Fibroblast of skin of right biceps (primary cell): ENCODE measurements at regions not wholly inside any gene's neighbourhood (a gene's known extent, or its start where the extent isn't known, plus 50 kb on each side); places are given as distances from the start of the nearest gene placed in this dataset.

Source experiments
- DNase-seq: peaks from one replicate; pipeline ENCODE4 v3.0.0-alpha.2; 2013

DNA sequence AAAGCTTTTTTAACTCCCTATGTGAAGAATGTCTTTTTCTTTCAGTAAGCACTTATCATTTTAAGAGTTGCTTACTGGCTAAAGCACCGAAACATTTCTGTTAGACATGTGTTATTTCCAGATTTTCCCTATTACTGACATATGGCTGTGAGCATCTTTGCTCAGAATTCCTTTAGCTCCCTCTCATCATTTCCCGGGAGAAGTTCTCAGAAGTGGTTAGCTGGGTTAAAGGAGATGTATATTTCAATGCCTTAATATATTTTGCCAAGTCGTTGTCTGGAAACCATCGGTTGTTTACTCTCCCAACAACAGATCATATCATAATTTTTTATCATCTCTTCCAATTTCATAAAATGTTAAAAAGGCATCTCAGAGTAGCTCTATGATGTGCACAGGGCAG lies 396.5 kb downstream of the OCA2 start:
- DNase-seq = peak; percentile 66

DNA sequence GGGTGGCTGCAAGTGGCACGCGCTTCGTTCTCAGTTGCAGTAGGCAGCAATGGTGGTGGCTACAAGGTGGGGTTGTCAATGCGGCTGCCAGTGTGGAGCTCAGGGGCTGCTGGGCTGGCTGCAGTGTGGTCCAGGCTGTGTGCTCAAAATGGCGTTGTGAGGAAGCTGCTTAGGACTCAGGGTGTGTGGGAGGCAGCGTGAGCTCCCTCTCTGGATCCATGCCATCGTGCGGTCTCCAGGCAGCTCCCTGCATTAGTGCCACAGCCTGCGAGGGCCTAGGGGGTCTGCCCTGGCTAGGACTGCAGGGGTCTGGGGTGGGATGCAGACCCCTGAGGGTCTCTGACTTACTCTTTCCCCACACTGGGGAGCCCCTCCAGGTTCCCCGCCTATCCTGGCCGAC lies 397.2 kb downstream of the OCA2 start:
- DNase-seq = peak; percentile 34

DNA sequence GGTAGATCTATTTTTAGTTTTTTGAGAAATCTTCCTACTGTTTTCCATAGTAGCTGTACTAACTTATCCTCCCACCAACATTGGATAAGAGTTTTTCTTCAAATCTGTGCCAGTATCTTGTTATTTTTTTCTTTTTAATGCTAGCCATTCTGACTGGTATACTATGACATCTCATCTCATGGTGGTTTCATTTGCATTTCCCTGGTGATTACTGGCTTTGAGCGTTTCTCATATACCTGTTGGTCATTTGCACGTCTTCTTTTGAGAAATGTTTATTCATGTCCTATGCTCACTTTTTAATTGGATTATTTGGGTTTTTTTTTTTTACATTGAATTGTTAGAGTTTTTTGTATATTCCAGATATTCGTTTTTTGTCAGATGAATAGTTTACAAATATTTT lies 398.1 kb downstream of the OCA2 start:
- no peak for DNase-seq

DNA sequence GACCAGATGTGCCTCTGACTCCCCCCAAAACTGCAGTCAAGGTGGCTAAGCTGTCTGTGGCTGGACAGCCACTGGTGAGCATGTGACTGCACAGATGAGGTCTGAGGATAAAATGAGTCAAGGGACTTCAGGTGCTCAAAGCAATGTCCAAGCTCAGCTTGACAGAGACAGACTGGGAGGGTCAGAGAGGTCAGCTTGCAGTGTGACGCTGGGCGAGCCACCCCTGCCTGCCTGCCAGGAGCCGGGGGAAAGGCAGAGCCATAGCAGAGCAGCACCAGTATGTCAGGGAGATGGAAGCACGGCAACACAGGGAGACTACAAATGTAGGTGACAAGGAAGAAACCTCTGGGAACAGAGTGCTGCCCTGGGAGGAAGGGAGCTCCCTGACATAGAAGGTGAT lies 399.4 kb downstream of the OCA2 start:
- DNase-seq = no peak

DNA sequence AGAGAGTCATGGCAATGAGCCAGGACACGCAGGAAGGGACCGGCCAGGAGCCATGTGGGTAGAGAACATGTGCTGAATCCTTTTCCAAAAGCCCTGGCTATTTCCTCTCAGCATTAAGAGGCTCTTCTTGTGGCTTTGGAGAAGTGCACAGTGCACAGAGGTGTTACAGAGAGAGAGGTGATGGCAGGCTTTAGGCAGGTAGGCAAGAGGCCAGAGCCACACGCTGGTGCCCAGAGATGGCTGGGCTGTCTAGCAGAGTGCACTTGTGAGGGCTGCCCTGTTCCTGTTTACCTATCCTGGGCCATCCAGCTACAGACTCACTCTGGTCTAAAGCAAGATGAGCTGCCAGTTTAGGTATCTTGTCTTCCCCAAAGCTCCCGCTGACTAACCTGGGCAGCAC lies 402.6 kb downstream of the OCA2 start:
- no peak for DNase-seq

DNA sequence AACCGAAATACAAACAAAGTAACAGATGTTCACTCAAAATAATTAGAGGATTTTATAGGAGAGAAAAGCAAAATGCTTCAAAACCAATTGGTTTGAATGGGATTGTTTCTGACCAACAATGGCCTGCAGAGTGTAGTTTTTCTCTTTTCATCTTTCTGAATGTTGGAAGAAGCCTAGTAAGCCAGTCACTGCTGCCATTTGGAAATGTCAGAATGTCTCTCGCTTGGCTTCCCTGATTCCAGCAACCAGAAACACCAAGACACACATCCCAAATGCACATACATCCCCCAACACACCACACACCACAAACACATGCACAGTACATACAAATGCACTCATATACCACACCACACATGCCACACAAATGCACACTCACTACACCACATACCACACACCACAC lies 403.4 kb downstream of the OCA2 start:
- no peak for DNase-seq

DNA sequence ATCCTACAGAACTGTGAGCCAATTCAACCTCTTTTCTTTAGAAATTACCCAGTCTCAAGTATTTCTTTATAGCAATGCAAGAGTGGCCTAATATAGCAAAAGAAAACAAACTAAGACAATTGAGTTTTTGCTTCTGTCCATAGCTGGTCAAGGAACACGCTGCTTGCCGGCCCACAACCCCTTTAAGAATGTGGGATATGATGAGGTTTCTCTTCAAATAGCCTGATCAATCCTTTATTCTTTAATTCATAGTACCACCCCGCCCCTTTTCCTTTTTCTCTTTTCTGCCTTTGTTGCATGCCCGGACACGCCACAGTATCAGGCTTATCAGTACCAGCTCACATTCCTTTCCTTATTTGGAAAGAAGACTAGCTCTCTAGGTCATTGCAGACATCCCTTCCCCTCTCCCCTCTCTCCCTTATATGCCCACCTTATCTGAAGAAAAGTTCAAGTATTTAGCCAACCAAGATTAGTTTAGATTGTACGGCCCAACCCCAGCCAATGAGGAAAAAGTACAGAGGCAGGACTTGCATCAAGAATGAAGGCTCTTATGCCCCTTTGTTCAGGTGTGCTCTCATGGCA lies 404.5 kb downstream of the OCA2 start:
- DNase-seq = no peak

DNA sequence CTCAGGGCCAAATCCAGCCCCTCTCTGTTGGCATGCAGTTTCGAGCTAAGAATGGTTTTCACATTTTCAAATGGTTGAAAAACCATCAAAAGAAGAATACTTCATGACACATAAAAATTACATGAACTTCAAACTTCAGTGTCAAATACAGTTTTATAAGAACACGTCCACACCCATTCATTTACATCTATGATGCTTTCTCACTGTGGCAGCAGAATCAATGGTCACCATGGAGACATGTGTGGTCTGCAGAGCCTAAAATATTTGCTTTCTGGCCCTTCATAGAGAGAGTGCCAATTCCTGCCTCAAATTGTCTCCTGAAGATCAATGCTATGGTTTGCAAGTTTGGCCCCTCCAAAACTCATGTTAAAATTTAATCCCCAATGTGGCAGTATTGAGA lies 405.8 kb downstream of the OCA2 start:
- DNase-seq = no peak

DNA sequence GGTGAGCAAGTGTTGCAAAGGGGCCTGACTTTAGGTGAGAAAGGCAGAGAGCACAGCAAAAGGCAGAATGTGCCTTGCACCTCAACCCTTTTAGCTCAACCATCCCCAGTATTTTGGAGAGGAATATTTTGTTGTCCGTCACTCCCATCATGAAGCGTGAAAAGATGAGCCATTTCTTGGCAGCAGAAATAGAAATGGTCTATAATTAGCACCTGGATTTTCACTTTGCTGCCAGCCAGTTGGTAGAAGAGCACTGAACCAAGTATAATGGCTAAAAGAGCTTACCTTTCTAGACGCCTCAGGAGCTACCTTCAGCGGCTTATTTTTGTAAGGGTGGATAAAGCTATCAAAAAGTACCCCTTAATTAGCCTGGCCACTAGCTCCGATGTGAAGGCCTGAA lies 406.7 kb downstream of the OCA2 start:
- DNase-seq = no peak

DNA sequence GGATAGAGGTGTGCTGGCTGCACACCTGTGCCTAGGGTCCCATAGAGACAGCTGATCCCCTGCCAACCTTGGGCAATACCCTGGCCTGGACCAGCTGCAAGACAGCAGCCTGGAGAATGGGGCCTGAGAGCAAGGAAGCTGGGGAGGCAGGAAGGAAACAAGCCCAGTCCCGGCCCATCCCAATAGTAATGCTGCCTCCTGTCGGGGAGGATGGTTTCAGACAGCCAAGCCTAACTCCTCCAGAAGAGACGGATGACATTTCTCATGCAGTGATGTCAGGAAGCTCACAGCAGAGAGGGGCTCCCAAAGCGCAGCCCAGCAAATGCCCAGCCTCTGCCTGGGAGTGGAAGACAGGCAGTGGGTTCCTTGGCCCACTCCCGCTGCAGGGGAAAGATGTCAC lies 408.8 kb downstream of the OCA2 start:
- DNase-seq = no peak

DNA sequence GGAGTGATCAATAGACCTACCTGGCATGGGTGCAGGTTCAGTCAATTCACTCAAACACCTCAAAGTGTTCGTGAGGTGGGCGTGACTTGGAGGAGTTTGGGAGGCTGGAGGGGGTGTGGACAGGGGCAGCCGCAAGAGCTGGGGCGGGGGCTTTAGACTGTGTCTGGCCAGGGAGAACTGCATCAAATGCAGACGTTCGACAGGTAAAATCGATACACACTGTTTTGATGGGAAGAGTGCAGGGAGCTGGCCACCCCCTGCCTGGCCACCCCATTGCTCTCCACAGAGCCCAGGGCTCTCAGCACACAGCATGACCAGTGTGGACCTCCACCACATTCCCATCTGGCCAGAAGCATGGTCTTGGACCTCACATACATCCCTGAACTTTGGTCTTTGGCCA lies 412.1 kb downstream of the OCA2 start:
- DNase-seq = no peak

DNA sequence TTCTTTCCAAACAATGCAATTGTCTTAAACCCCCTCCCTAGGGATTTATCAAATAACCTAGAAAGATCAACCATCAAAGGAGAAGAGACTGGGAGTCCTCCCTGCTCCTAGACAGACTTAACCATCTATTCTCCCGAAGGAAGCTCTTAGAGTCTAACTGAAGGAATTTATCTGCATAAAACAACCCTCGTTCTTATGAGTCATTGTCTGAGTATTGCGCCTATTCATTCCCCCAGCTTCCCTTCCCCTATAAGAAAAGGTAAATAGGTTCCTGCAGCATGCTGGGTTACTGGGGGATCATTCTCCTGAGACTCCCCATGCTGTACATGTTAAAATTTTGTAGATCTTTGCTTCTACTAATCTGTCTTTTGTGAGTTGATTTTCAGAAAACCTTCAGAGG lies 412.7 kb downstream of the OCA2 start:
- peak; percentile 84 for DNase-seq

DNA sequence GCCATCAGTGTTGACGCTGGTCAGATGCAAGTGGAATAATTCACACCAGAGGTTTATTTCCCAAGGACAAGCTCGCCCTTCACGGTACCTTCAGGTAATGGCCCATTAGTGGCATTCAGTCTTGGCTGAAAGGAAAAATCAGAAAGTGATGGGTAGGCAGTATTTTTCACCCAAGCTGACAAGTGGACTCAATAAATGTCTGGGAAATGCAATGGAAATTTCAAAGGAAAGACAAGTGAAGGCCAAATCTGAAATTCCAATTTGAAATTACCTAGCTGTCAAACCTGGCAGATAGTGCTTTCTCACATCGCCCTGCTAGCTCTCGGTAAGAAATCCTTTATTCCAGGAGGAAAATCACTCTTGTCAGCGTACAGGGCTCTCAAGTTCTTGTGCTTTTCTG lies 413.5 kb downstream of the OCA2 start:
- DNase-seq = no peak

DNA sequence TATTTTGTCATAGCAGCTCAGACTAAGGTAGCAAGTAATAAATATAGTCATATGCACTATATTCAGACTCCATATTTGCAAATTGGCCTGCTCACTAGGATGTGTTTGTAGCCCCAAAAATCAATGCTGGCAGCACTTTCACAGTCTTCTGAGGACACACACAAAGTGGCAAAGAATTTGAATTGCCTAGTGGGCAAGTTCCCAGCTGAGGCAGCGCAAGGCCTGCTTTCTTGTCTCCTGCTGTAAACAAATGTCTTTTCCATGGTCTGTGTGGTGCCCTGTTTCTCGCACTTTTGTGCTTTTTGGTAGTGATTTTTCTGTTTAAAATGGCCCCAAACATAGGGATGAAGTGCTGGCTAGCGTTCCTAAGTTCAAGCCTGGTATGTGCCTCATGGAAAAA lies 416.0 kb downstream of the OCA2 start:
- no peak for DNase-seq

DNA sequence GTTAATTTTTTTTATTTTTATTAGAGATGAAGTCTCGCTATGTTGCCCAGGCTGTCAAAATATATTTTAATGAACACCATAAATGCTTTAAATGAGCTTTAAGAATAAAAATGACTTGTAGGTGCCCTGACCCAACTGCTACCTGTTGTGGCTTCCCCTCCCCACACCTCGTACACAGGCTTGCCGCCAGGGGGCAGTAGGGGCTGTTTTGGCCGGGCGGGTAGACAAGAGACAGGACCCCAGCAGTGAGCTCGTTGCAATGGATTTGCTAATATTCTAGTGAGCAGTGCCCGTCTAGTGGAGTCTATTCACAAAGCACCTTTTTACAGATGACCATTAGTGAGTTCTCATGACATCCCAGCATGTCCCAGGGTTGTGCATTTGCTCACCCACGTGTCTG lies 418.1 kb downstream of the OCA2 start:
- peak; percentile 11 for DNase-seq

DNA sequence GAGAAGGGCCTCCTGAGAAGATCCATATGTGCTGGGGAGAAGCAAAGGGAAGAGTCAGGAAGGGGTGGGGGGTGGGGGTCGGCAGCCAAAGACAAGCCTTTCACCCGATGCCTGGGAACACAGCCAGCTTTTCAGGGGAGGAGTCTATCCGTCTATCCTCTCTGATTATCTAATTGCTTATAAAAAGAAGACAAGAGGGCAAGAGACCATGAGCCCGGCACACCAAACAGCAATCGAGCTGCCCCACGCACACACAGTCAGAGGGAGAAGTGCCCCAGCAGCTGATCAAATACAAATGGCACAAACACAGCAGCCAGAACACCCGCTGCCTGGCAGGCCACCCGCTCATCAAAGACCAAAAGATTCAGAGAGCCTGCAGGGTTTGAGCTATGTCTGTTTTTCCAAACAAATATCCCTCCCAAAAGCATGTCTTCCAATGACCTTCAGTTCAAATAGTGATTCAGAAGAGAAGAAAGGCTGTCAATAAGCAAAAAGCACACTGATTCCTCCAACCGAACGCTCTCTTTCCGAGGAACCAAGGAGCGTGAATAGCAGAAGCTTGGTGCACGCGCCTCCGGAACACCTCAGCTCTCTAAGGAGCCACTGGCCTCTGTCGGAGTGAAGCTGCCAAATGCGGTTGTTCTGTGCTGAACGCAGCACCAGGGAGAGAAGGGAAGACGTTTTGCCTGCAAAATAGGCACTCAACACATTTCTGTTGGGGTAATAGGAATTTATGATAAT lies 419.2 kb downstream of the OCA2 start:
- peak; percentile 65 for DNase-seq

DNA sequence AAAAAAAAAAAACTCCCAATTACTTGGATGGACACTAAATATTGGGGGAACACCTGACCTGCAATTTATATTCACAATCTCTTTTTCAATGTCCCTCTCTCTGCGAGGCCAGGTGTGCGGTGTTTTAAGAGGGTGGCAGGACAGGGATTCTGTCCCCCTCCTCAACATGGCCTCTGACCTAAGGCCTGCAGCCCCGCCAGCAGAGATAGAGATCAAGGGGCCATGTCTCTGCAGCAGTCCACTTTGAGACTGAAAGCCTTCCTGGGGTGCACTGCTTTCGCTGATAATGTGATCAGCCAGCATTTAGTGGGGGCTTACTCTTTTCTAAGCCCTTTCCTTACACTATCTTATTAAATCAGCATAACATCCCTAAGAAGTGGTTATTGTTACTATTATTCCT lies 419.9 kb downstream of the OCA2 start:
- DNase-seq = no peak

DNA sequence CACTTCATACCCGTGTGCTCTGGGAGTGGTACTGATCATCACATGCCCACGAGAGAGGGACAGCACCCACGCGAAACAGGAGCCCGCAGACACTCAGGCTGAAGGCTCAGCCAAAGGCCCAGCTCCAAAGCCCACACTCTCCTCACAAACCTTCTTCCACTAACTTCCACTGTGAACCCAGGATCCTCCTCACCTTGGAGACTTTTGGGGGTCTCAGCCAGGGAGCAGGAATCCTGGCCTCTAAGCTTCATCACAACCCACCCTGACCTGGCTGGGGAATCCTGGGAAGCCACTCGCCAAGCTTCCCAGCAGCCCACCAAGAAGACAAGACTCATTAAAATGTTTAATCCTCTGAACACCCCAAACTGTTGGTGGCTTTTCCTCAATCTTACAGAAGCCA lies 421.2 kb downstream of the OCA2 start:
- DNase-seq = no peak

DNA sequence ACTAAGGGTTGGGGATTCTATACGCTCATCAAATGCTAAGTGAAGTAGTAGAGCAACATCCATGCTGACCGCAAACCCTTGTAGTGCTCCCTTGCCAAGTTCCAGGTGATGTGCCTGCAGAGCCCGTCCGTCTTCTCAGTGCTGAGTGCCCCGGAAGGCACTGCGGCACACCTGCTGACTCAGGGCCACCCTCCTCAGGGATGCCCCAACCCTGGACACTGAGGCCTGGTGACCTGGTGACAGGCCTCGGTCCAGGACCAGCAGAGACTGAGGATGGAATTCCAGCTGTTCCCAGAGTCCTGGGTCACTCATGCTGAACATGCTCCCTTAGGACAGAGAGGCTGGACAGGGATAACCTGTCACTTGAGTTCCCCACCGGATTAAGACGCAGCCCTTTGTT lies 422.5 kb downstream of the OCA2 start:
- DNase-seq = no peak

DNA sequence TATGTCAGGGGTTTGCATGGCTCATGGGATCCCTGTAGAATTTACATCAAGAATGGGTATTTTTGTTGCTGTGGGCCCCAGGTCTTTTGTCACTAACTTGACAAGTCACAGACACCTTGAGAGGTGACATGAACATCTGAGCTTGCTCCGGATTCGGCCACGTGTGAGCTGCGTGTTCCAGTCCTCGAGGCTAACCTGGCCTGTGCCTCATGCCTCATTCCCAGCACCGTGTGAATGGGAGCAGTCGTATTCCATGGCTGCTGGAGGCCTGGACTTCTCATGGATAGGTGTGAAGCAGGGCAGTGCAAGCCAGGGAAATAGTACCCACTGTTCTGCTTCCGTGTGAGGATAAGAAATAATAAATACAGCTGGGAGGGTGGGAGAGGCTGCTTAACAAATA lies 423.5 kb downstream of the OCA2 start:
- DNase-seq = no peak

DNA sequence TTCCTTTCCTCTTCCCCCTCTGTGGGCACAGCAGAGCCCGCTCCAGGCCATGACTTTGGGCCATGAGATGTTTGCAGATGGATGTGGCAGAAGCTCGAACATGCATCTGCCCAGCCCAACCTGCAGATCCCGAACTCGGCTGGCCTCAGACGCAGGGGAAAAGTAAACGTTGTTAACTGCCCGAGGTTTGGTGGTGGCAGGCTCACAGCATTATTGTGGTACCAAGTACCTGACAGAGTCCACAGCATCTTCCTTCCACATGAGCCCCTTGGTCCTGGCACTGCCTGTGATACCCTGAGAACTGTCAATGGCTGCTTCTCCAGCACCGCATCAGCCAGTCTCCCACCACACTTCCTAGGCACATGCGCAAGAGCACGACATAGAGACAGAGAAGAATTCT lies 424.3 kb downstream of the OCA2 start:
- no peak for DNase-seq

DNA sequence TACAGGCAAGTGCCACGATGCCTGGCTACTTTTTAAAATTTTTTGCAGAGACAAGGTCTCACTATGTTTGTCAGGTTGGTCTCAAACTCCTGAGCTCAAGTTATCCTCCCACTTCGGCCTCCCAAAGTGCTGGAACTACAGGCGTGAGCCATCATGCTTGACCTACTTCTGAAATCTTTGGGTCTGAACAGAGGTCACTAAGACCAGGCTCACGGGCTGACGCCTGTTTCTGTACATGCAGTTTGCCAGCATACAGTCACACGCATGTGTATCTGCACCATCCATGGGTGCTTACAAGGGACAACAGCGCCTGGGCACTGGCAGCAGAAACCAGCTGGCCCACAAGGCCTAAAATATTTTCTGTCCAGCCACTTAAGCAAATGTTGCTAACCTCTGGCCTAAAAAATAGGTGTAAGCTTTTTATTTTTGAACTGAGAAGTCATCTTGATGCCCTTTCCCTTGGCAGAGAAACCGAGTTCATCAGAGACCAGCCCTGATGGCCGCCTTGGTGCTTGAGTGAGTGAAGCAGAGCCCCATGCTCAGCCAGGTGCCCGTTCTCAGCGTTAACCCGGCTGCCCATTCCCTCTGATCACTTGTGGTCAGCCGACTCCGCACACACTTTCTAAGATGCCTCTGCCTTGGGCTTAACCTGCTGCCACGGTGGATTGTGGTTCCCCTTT lies 425.2 kb downstream of the OCA2 start:
- no peak for DNase-seq

DNA sequence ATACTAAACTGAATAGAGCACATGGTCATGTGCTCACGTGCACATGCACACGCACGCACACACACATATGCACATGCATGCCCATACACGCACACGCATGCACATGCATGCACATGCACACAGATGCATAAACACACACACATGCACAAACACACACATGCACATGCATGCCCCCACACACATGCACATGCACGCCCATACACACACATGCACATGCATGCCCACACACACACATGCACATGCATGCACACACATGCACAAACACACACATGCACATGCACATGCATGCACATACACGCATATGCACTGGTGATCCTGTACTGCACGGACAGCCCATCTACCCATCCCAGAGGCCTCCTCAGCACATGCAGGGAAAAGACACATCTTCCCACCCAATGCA lies 426.6 kb downstream of the OCA2 start:
- no peak for DNase-seq

DNA sequence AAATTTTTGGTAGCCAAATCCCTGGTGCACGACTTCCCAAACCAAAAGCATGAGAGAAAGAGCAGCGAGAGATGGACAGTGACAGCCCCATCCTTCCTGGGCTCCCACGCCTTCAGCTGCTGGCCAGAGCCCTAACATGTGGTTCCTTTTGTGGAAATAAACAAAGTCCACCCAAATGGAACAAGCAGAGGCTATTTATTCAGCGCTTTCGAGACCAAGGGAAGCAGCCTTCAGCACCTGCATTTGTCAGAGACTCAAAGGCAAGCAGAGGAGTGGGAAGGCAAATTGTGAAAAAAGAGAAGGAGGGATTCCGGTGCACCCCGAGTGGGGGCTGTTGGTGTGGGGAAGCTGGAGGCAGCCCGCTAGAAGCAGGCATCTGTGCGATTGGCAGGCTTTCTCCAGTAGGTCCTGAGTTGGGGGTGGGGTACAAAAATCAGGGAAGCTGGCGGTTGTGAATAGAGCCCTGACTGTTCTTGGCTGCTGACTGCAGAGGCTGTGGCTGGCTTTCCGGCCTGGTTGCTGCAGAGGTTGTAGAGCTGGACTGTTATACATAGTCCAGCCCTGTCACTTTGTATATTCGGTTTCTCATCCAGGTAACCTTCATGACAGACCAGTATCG lies 427.2 kb downstream of the OCA2 start:
- no peak for DNase-seq
